ENCODE measurements at regions not wholly inside any gene's neighbourhood (a gene's known extent, or its start where the extent isn't known, plus 50 kb on each side); places are given as distances from the start of the nearest gene placed in this dataset.
"Not testable (repeated sequence)": the region's sequence is repeated elsewhere in the genome, so short reads cannot be mapped to it uniquely, and the experiment has no call there.

DNA sequence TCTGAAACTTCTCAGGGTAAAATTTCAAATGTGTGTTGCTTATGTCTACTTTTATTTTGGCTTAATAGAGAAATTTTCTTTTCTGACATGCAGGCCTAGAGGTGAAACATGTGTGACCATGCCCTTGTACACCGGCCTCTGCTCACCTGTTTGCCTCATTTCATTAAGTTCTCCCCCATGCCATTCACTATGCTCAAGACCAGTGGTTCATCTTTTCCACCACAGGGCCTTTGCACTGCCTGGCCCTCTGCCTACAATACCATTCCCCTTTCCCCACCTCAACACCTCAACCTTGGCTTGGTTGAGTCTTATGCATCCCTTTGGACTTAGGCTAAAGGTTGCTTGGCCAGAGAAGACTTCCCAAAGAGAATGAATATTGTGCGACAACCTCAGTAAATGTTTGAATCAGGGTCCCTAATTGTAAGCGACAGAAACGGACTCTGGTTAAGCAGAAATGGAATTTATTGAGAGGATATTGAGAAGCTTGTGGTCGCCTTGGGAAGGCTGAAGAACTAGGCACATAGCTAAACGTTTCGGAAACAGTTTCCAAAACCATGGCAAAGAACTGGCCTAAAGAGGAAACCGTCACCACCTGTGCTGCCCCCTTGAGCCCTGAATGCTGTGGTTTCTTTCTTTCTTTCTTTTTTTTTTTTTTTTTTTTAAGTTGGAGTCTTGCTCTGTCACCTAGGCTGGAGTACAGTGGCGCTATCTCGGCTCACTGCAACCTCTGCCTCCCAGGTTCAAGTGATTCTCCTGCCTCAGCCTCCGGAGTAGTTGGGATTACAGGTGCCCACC, 152.2 kb downstream of the SOX4 start:
- no peak for DNase-seq

DNA sequence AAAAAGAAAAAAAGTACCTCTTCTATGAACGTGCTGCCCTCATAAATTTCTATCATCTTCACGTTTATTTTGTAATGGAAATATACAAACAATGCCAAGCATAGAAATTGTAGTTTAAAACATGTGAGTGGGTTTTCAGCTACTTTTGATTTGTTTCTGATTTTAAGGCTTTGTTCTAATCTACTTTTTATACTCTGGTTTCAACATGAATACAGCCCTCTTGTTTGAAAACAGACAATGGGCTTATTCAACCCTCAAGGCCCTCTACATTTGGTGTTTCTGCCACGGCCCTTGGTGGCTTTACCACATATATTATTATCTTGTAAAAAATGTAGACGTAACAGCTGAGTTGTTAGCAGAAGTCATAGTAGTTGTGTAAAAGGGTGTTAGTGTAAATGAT, 153.9 kb downstream of the SOX4 start:
- DNase-seq, result no peak

DNA sequence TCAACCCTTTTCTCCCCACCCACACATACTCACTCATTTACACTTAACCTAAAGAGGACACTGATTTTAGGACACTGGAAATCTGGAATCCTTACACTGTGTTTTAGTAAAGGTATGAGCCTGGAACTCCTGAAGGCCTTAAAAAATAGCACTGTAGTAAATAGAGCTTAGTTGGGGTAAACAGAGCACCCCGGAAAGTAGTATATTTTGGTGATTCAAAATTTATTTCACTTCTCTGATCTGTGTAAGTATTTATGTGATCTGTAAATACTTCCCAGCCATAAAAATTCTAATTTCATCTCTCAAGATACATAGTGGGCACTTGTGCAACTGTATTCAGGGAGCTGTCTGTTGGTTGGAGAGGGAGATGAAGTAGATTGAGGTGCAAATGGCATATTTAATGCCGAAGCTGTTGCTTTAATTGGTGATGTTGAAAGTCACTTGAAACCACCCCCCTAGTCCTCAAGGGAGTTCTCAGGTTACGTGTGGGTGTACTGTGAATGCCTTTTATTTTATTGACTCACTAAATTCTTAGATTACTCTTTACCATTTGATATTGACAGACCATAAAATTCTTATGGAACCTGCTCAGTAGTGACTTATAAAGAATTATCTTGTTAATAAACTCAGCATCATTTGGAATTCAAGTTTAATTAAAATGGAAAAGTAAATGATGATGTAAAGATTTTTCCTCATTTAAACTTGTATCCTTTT, 154.9 kb downstream of the SOX4 start:
- no peak for DNase-seq

DNA sequence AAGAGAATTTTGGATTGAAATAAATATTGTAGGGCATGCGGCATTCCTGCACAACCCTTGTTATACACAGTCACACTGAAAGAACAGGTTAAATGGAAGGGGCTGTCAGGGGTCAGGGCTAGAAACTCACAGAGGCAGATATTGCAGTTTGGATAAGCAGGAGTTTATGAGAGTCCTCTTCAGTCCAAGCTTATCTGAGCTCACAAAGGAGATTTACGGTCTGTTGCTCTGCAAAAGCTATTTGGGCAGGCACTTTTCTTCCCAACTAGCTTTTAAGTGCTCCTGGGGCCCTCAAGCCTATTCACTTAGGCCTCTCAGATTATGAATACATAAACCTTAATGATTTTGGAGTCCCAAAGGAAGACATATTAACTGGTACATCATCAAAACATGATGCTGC, 156.2 kb downstream of the SOX4 start:
- no peak for DNase-seq

- no peak for DNase-seq
Observed at GRCh38 chr6:21750575-21750974, 157.0 kb downstream of the SOX4 start.

DNA sequence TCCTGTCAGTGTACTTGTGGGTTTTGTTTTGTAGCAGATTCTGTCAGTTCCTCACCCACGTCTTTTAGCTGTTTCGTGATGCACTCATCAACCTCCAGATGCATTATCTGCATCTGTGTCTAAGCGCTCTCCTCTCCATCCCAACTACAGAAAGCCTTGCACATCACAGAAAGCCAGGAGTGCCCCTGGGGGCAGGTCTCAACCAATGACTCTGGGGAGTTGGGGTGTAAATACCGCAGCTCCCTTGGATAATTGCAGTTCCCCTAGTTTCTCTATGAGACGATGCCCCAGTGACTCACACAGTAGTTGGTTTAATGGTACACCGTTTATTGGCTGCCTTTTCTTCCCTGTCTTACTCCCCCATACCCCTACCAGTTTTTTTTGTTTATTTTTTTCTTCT, 158.1 kb downstream of the SOX4 start:
- no peak for DNase-seq

GRCh38 chr6:21752054-21752811, 158.7 kb downstream of the SOX4 start:
- no peak for DNase-seq

- DNase-seq, result no peak
Observed at GRCh38 chr6:21753241-21754108, 159.9 kb downstream of the SOX4 start.

GRCh38 chr6:21754891-21755290, 161.3 kb downstream of the SOX4 start:
- no peak for DNase-seq

DNA sequence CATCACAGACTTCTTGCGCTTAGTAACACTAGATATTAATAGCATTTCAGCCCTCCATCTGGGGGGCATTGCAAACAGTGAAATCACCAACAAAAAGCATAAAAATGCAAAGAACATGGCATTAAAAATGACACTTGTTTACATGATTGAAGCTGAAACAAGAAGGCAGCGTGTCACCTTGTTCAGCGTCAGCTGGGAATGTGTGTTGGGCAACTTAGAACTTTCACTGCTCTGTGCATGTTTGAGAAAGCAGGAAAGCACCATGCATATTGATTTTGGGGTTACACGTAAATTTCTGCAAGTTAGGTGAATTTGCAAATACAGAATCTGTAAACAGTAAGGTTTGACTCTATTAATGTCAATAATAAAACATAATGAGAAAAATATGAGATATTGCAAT, 162.9 kb downstream of the SOX4 start:
- DNase-seq, result no peak

GRCh38 chr6:21757392-21757791, 163.8 kb downstream of the SOX4 start:
- not testable (repeated sequence) for DNase-seq

DNA sequence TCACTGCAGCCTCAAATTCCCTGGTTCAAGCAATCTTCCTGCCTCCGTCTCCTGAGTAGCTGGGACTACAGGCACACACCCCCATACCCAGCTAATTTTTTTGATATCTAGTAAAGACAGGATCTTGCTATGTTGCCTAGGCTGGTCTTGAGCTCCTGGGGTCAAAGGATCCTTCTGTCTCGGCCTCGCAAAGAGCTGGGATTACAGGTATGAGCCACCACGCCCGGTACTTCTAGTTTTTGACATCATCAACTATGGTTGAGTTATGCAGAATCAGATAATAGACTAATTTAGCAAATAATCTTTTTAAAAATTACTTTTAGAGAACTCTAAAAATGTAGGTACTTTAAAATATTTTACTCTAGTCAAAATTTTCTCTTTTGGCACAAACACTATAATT, 166.2 kb downstream of the SOX4 start:
- DNase-seq, result no peak

GRCh38 chr6:21761053-21761730, 167.6 kb downstream of the SOX4 start:
- not testable (repeated sequence) for DNase-seq

- no peak for DNase-seq
Observed at GRCh38 chr6:21764989-21765388, 171.4 kb downstream of the SOX4 start.

DNA sequence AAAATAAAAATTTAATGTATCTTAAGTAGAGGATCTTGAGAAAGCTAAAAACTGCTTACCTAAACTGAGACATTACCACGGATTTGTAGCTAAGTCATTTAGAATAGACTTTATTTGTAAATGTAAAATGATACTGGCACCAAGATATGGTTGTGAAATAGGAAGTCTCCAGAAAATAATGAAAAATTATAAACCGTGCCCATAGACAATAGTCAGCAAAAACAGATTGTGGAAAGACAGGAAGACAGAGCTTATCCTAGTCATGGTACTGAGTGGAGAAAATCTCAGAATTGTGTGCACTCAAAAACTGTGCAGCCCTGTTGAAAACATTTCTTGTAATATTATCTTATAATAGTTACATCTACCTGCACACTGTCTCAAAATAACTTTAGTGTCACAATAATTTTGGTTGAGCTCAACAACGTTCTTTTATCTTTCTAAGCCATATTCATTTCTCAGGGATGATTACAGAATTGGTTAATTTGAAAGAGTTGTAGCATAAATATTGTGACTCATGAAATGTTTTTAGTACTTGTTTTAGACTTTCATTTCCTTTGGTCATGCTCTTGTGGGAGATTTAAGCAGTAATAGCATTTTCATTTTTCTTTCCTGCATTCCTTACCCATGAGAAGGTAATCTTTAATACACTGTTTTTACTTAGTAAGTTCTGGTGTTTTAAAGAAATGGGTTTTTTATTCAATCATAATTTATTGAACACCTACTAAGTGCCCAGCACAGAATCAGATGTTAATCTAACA, 174.5 kb downstream of the SOX4 start:
- DNase-seq, result no peak

DNA sequence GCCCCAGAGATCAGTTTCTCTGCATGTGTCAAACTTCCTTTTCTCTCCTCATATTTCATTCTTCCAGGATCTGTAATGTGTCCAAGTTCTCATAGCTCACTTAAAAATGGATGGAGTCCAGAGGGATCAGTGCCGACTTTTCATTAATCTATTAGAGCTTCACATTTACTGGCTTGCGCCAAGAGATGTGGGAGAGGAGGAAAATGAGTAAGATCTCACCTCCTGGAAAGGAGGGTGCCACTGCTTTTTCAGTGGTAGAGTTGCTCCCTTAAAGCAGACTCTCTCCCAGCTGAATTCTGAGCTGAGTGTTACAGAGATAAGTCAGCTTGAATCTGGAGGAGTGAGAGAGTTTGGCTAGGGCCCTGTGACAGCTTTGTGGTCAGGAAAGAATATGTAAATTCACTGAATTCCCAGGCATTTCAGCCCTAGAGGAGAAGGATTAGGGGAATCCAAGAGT, 175.9 kb downstream of the SOX4 start:
- no peak for DNase-seq

DNA sequence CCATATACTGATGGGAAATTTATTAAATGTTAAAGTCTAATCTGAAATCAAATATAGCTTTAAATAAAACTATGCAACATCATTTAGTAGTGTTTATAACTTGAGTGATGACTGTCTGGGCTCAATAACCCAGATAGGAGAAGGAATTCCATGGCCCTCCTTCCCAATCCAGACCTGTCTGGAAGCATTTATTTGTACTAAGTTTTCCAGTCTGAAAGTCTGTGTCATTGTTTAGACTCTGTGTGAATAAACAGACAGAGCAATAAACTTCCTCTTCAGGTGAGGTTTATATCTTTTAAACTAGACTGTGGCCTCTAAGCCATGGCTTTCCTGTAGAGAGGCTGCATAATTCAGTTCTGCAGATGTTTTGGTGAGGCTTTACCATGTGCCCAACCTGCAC, 176.4 kb downstream of the SOX4 start:
- DNase-seq, result no peak

GRCh38 chr6:21771626-21772320, 178.2 kb downstream of the SOX4 start:
- no peak for DNase-seq

- no peak for DNase-seq
Observed at GRCh38 chr6:21772477-21772876, 178.9 kb downstream of the SOX4 start.

GRCh38 chr6:21772884-21773575, 179.5 kb downstream of the SOX4 start:
- no peak for DNase-seq
